Stimulated activated naive CD8-positive, alpha-beta T cell treated with anti-CD3 and anti-CD28 coated beads, Interleukin-15, amount 100 ng/mL, for 72 hours (primary cell): ENCODE measurements at regions not wholly inside any gene's neighbourhood (a gene's known extent, or its start where the extent isn't known, plus 50 kb on each side); places are given as distances from the start of the nearest gene placed in this dataset.

Experiments
- ATAC-seq: fragments of 150-1000 bp; cut with Tn5 transposase; 2 replicates; pipeline ENCODE4 v1.10.0; 2021; ENCODE audit warnings: mild to moderate bottlenecking, moderate library complexity
- DNase-seq, 2 donors: peaks; one replicate each; pipeline ENCODE4 v3.0.0; 2021 to 2022
- H3K27ac Mint-ChIP-seq, 2 donors: one replicate each; pipeline ENCODE4 v1.8.0; 2022; ENCODE audit warnings: mild to moderate bottlenecking in 2 of 2, mixed read lengths in 2 of 2, moderate library complexity in 2 of 2
- H3K27me3 Mint-ChIP-seq: one replicate; pipeline ENCODE4 v1.8.0; 2022; ENCODE audit warnings: mixed read lengths
- H3K4me1 Mint-ChIP-seq: one replicate; pipeline ENCODE4 v1.8.0; 2022; ENCODE audit warnings: mild to moderate bottlenecking, mixed read lengths
- H3K4me3 Mint-ChIP-seq, 2 donors: one replicate each; pipeline ENCODE4 v1.8.0; 2022; ENCODE audit warnings: mild to moderate bottlenecking in 2 of 2, mixed read lengths in 2 of 2, moderate library complexity in 1 of 2
- H3K9me3 Mint-ChIP-seq, 2 donors: one replicate each; pipeline ENCODE4 v1.8.0; 2022; ENCODE audit warnings: mixed read lengths in 2 of 2

GRCh38 chr2:7943446-7943845, 738.4 kb upstream of the ID2 start:
- DNase-seq (no peak), ATAC-seq (no peak)
- H3K27ac Mint-ChIP-seq: no peak overlapping the region
- no peaks in the 10 kb centered on the region for H3K4me1 Mint-ChIP-seq
- peaks cover 0 to 5% of the 10 kb centered on the region in 2 donors for H3K9me3 Mint-ChIP-seq
- H3K27me3 Mint-ChIP-seq: peaks cover 7% of the 10 kb centered on the region
- H3K4me3 Mint-ChIP-seq: no peak overlapping the region

DNA sequence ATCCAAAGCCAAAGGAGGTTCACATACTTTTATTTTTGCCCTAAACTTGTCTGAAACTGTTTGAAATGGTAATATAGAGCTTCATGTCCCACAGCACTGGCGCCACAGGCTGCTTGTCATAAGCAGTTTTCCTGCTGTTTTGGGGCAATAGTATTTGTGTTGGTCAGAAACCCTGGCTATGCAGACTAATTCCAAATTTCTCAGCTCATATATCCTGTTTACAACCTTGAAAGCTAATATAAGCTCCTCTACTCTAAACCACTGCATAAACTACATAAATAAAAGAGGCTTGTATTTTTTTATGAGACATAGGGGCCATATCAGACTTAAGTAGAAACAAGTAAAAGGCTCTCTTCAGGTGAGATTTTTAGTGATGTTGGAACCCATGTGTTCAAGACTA, 736.8 kb upstream of the ID2 start:
- Mint-ChIP-seq H3K27me3 (peaks cover 7% of the 10 kb centered on the region), H3K4me3 (no peak overlapping the region), H3K4me1 (no peaks in the 10 kb centered on the region), H3K27ac (no peak overlapping the region), H3K9me3 (no peaks in the 10 kb centered on the region)
- no peak for ATAC-seq
- DNase-seq: no peak

- Mint-ChIP-seq H3K4me1 (no peaks in the 10 kb centered on the region), H3K27me3 (peaks cover 7% of the 10 kb centered on the region), H3K9me3 (no peaks in the 10 kb centered on the region), H3K27ac (peak overlapping the region in 1 of 2 donors; percentile 68), H3K4me3 (no peak overlapping the region)
- DNase-seq (no peak), ATAC-seq (no peak)
Observed at GRCh38 chr2:7950035-7950612, 731.7 kb upstream of the ID2 start.

DNA sequence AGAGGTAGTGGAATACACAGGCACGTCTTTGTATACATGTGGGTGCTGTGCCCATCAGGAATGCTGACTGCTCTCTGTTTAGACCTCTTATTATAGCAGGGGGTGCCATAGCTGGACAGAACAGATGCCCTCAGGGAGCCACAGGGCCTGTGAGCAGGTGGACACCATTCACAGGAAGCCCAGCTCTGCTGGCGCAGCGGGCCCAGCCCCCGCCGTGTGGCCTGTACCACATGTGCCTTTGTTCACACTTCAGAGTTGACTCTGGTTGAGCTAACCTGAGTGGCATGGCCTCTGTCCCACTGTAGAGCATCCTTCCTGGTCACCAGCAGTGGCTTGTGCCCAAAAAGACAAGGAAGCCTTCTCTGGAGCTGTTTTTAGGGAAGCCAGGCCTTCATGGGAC, 730.9 kb upstream of the ID2 start:
- no peak for ATAC-seq
- no peak for DNase-seq
- H3K27ac Mint-ChIP-seq: no peak overlapping the region
- H3K9me3 Mint-ChIP-seq: no peaks in the 10 kb centered on the region
- H3K27me3 Mint-ChIP-seq: peaks cover 7% of the 10 kb centered on the region
- H3K4me3 Mint-ChIP-seq: no peak overlapping the region
- no peaks in the 10 kb centered on the region for H3K4me1 Mint-ChIP-seq

DNA sequence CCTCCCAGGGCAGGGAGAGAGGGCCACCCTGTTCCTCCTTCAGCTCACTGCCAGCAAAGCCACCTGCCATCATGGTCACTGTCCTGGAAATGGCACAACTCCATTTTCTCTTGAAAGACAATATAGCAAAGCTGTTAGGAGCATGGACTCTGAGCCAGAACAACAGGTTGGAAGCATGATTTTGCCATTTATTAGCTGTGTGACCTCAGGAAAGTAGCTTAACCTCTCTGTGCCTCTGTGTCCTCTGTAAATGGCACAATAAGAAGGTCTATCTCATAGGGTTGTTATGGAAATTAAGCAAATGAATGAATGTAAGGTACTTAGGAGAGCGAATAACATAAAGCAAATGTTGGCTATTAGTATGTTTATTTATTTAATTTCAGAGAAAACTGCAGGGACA, 730.4 kb upstream of the ID2 start:
- no peaks in the 10 kb centered on the region for H3K9me3 Mint-ChIP-seq
- H3K4me1 Mint-ChIP-seq: no peaks in the 10 kb centered on the region
- DNase-seq (no peak), ATAC-seq (no peak)
- no peak overlapping the region for H3K4me3 Mint-ChIP-seq
- H3K27ac Mint-ChIP-seq: no peak overlapping the region
- H3K27me3 Mint-ChIP-seq: peaks cover 7% of the 10 kb centered on the region

GRCh38 chr2:7952046-7952745, 729.7 kb upstream of the ID2 start:
- H3K27me3 Mint-ChIP-seq: peaks cover 7% of the 10 kb centered on the region
- DNase-seq (no peak), ATAC-seq (no peak)
- peak overlapping the region in 1 of 2 donors; percentile 74 for H3K27ac Mint-ChIP-seq
- H3K9me3 Mint-ChIP-seq: no peaks in the 10 kb centered on the region
- H3K4me3 Mint-ChIP-seq: no peak overlapping the region
- no peaks in the 10 kb centered on the region for H3K4me1 Mint-ChIP-seq

DNA sequence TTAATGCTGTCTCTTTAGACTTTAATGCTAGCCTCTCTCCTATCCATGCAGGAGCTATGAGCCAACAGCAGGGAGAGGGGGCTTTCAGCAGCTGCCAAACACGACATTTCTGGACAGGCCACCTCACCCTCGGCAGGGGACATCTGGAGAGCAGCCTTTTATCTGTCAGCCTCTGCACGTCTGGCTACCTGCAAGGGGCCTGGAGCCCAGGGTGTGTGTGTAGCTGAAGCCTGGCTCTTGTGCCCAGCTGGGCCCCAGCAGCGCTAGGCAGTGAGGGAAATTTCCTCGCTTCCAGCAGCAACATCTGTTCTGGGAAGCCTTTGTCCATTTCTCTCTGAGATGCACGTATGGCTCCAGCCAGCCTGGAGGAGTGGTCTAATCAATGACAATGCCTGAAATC, 728.7 kb upstream of the ID2 start:
- Mint-ChIP-seq H3K9me3 (no peaks in the 10 kb centered on the region), H3K27me3 (peaks cover 7% of the 10 kb centered on the region), H3K4me3 (no peak overlapping the region), H3K4me1 (no peaks in the 10 kb centered on the region), H3K27ac (no peak overlapping the region)
- DNase-seq (no peak), ATAC-seq (no peak)

DNA sequence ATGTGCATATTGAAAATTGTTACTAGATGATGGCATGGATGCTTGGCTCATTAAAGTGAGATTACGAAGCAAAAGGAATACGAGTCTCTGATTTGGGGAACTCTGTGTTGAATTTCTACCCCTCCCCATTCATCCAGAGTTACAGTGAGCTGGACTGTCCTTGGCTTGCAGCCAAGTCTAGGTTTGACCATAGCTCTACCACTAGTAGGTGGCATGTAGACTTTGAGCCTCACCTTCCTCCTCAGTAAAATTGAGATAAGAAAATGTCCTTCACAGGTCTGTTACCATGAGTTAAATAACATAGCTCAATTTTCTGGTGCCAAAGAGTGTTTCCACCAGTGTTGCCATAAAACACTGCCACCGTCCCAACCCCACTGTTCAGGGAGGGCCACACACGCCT, 727.6 kb upstream of the ID2 start:
- no peak for ATAC-seq
- Mint-ChIP-seq H3K9me3 (no peaks in the 10 kb centered on the region), H3K27ac (no peak overlapping the region), H3K4me1 (no peaks in the 10 kb centered on the region), H3K27me3 (no peaks in the 10 kb centered on the region), H3K4me3 (no peak overlapping the region)
- DNase-seq: no peak

- Mint-ChIP-seq H3K27me3 (no peaks in the 10 kb centered on the region), H3K4me1 (no peaks in the 10 kb centered on the region), H3K9me3 (no peaks in the 10 kb centered on the region), H3K27ac (no peak overlapping the region), H3K4me3 (no peak overlapping the region)
- ATAC-seq (no peak), DNase-seq (no peak)
Observed at GRCh38 chr2:7956126-7956689, 725.6 kb upstream of the ID2 start.

GRCh38 chr2:7961550-7961949, 720.3 kb upstream of the ID2 start:
- DNase-seq (no peak), ATAC-seq (no peak)
- no peak overlapping the region for H3K4me3 Mint-ChIP-seq
- no peak overlapping the region for H3K27ac Mint-ChIP-seq
- no peaks in the 10 kb centered on the region for H3K9me3 Mint-ChIP-seq
- H3K27me3 Mint-ChIP-seq: no peaks in the 10 kb centered on the region
- H3K4me1 Mint-ChIP-seq: no peaks in the 10 kb centered on the region

GRCh38 chr2:7962161-7962560, 719.7 kb upstream of the ID2 start:
- H3K9me3 Mint-ChIP-seq: no peaks in the 10 kb centered on the region
- ATAC-seq: no peak
- H3K27me3 Mint-ChIP-seq: no peaks in the 10 kb centered on the region
- H3K27ac Mint-ChIP-seq: peak overlapping the region in 1 of 2 donors; percentile 79
- no peaks in the 10 kb centered on the region for H3K4me1 Mint-ChIP-seq
- H3K4me3 Mint-ChIP-seq: no peak overlapping the region
- DNase-seq: no peak

DNA sequence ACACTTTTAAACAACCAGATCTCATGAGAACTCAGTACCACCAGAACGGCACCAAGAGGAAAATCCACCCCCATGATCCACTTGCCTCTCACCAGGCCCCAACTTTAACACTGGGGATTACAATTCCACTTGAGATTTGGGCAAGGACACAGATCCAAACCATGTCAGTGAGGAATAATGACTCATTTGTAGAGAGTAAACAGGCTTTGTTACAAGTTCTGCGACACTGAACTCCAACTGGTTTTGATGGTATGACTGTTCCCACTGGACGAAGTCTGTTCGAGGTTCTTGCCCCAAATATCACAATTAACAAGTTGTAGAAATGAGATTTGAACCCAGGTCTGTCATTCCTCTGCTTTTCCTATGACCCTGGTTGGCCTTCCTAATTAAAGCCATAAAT, 718.1 kb upstream of the ID2 start:
- ATAC-seq (no peak), DNase-seq (no peak)
- Mint-ChIP-seq H3K4me1 (no peaks in the 10 kb centered on the region), H3K27ac (no peak overlapping the region), H3K9me3 (no peaks in the 10 kb centered on the region), H3K27me3 (no peaks in the 10 kb centered on the region), H3K4me3 (no peak overlapping the region)

GRCh38 chr2:7966032-7966431, 715.8 kb upstream of the ID2 start:
- ATAC-seq: no peak

DNA sequence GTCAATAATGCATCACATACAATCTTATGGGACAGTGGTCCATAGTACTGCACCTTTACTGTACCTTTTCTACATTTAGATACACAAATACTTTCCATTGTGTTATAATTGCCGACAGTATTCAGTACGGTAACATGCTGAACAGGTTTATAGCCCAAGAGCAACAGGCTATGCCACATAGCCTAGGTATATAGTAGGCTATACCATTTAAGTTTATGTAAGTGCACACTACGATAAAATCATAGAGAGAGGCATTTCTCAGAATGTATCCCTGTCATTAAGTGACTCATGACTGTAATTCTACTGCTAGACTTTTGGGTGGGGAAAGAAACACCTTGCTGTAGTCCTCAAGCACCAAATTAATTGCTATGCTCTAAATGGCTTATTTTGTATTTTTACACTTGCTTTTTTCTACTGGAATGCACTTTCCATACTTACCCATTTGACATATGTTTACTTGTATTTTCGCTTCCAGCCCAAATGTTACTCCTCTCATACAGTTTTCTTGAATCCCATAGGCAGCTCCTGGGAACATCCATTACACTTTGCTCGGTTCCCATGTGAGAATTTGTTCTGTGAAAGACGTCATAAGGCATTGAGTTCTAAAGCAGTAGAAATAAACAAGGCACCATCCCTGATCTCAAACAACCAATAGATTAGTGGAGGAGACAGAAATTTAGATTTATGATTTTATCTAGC, 714.0 kb upstream of the ID2 start:
- H3K27ac Mint-ChIP-seq: no peak overlapping the region
- ATAC-seq (no peak), DNase-seq (no peak)
- H3K4me1 Mint-ChIP-seq: no peaks in the 10 kb centered on the region
- no peak overlapping the region for H3K4me3 Mint-ChIP-seq
- H3K9me3 Mint-ChIP-seq: no peaks in the 10 kb centered on the region
- H3K27me3 Mint-ChIP-seq: no peaks in the 10 kb centered on the region

More at GRCh38 chr2:7966032-7966431, 715.8 kb upstream of the ID2 start:
- H3K27me3 Mint-ChIP-seq: no peaks in the 10 kb centered on the region
- H3K4me1 Mint-ChIP-seq: no peaks in the 10 kb centered on the region
- no peak overlapping the region for H3K27ac Mint-ChIP-seq
- no peak for DNase-seq
- H3K4me3 Mint-ChIP-seq: no peak overlapping the region
- H3K9me3 Mint-ChIP-seq: no peaks in the 10 kb centered on the region

DNA sequence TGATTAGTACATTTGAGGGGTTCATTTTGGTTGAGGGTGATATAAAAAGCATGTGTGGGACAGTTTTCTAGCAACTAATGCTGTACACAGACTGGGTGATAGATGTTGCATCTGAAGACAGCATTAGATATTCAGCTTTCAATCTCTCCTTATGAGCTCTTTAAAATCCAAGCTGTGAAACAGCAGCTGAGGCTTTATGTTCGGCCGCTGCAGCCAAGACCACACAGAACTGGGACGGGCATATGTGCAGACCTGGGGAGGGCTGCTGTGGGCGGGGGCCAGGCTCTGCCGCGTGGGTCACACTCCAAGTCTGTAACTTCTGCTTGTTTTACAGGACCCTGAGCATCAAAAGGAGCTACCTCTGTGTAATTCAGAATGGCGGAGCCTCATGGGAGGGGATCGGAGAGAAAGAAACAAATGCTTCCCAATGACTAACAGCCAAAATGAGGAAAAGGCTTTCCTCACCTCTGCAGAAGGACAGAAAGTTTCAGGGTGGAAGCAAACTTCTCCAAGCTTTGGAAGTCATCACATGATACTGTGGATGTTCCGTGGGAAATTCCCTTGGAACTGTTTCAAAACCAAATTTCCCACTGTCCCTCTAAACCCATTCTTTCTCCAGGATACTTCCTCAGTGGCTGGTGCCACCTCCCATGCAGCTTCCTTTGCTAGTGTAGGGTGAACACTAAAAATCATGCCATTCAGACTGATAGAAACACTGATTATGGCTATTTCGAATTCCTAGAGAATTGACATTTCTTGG, 711.9 kb upstream of the ID2 start:
- DNase-seq: no peak
- ATAC-seq: no peak
- no peaks in the 10 kb centered on the region for H3K9me3 Mint-ChIP-seq

GRCh38 chr2:7971248-7971647, 710.6 kb upstream of the ID2 start:
- DNase-seq (no peak), ATAC-seq (no peak)
- no peaks in the 10 kb centered on the region for H3K4me1 Mint-ChIP-seq
- H3K4me3 Mint-ChIP-seq: no peak overlapping the region
- no peaks in the 10 kb centered on the region for H3K27me3 Mint-ChIP-seq
- no peaks in the 10 kb centered on the region for H3K9me3 Mint-ChIP-seq
- no peak overlapping the region for H3K27ac Mint-ChIP-seq

More for the DNA sequence above, 711.9 kb upstream of the ID2 start:
- no peaks in the 10 kb centered on the region for H3K4me1 Mint-ChIP-seq
- H3K27me3 Mint-ChIP-seq: no peaks in the 10 kb centered on the region
- H3K27ac Mint-ChIP-seq: peak overlapping the region in 1 of 2 donors; percentile 35
- no peak overlapping the region for H3K4me3 Mint-ChIP-seq
